Fibroblast of skin of scalp (primary cell): ENCODE measurements at regions not wholly inside any gene's neighbourhood (a gene's known extent, or its start where the extent isn't known, plus 50 kb on each side); places are given as distances from the start of the nearest gene placed in this dataset.
"Not testable (repeated sequence)": the region's sequence is repeated elsewhere in the genome, so short reads cannot be mapped to it uniquely, and the experiment has no call there.

Source experiments
- DNase-seq: peaks from one replicate; pipeline ENCODE4 v3.0.0-alpha.2; 2013

- peak; percentile 58 for DNase-seq
These were observed 292.3 kb downstream of the DAD1 start for GRCh38 chr14:22296722-22297121.

GRCh38 chr14:22296088-22296487 is 292.9 kb downstream of the DAD1 start:
- no peak for DNase-seq

GRCh38 chr14:22291406-22291805 is 297.6 kb downstream of the DAD1 start:
- DNase-seq, result peak; percentile 43

- DNase-seq, result no peak
These were observed 299.5 kb downstream of the DAD1 start for GRCh38 chr14:22289570-22289969.

GRCh38 chr14:22285991-22286390 is 303.0 kb downstream of the DAD1 start:
- DNase-seq, result no peak

GRCh38 chr14:22282949-22283348 is 306.1 kb downstream of the DAD1 start:
- no peak for DNase-seq

GRCh38 chr14:22282417-22282816 is 306.6 kb downstream of the DAD1 start:
- DNase-seq, result no peak

- not testable (repeated sequence) for DNase-seq
These were observed 307.6 kb downstream of the DAD1 start for GRCh38 chr14:22281447-22281874.

GRCh38 chr14:22280497-22281316 is 308.3 kb downstream of the DAD1 start:
- DNase-seq, result no peak

- DNase-seq, result peak; percentile 25
These were observed 311.9 kb downstream of the DAD1 start for GRCh38 chr14:22276913-22277816.

GRCh38 chr14:22271838-22272799 is 316.9 kb downstream of the DAD1 start:
- DNase-seq, result no peak

- DNase-seq, result peak; percentile 38
These were observed 320.1 kb downstream of the DAD1 start for GRCh38 chr14:22268875-22269274.

GRCh38 chr14:22266683-22267082 is 322.3 kb downstream of the DAD1 start:
- DNase-seq, result no peak

GRCh38 chr14:22266142-22266442 is 322.9 kb downstream of the DAD1 start:
- no peak for DNase-seq

GRCh38 chr14:22265319-22266141 is 323.5 kb downstream of the DAD1 start:
- DNase-seq, result no peak

GRCh38 chr14:22264759-22265158 is 324.3 kb downstream of the DAD1 start:
- DNase-seq, result no peak

GRCh38 chr14:22263961-22264360 is 325.1 kb downstream of the DAD1 start:
- no peak for DNase-seq

- DNase-seq, result no peak
These were observed 326.1 kb downstream of the DAD1 start for GRCh38 chr14:22262881-22263280.

GRCh38 chr14:22255017-22255950 is 333.7 kb downstream of the DAD1 start:
- no peak for DNase-seq

- no peak for DNase-seq
These were observed 336.3 kb downstream of the DAD1 start for GRCh38 chr14:22252686-22253085.
